ENCODE measurements at regions not wholly inside any gene's neighbourhood (a gene's known extent, or its start where the extent isn't known, plus 50 kb on each side); places are given as distances from the start of the nearest gene placed in this dataset.
A peak's percentile ranks its signal among the peaks of the same experiment; 100 is the strongest.
"Not testable (repeated sequence)": the region's sequence is repeated elsewhere in the genome, so short reads cannot be mapped to it uniquely, and the experiment has no call there.

DNA sequence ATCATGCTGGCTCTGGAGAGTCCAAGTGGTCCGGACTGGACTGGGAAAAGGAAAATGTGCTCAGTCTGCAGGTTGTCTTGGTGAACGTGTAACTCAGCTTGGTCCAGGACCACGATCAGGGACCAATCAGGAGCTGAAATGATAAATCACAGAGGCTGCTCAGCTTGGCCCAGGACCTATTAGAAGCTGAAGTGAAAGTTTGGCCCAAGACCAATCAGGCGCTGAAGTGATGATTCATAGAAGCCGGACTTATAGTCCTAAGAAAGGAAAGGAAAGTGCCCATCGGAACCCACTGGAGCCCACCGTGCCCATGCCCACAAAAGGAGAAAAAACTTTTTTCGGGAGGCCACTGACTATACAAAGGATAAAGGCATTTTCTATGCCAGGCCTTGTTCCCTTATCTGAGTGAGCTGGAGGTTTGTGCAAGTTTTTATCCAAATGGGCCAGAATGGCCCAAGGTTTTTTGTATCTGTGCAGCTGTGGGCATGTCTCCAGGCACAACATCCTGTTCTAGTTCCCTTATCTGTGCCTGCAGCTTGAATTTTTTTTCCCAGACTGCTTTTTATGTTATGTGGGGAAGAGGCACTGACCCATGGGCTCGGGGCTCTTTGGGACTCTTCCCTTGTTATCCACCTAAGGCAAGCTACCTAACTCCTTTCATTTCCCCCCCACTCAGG, 194.4 kb downstream of the FAM133A start:
- no peaks in the 10 kb centered on the region for H3K4me1 ChIP-seq (ENCODE audit: control insufficient read depth in 2 of 2, insufficient read depth in 2 of 2, low read length in 2 of 2)
- H3K4me3 Mint-ChIP-seq: no peak overlapping the region
- ChIA-PET POLR2A (no interaction called here), CTCF (no interaction called here)
- H3K9me3 ChIP-seq (ENCODE audit: control insufficient read depth in 2 of 3, low read length in 3 of 3): no peaks in the 10 kb centered on the region
- H3K36me3 ChIP-seq (ENCODE audit: control insufficient read depth in 2 of 3, insufficient read depth in 3 of 3, low read length in 3 of 3): no peaks in the 10 kb centered on the region
- no peaks in the 10 kb centered on the region for H3K36me3 Mint-ChIP-seq
- intact Hi-C loops (cut with micrococcal nuclease): no loop called here
- H3K27me3 ChIP-seq (ENCODE audit: control insufficient read depth in 2 of 2, insufficient read depth in 2 of 2, low read length in 2 of 2): no peaks in the 10 kb centered on the region
- no peak for DNase-seq
- no peak overlapping the region for H3K27ac Mint-ChIP-seq
- H3K4me3 ChIP-seq (ENCODE audit: low read length): no peak overlapping the region
- H3K27ac ChIP-seq (ENCODE audit: low read depth, low read length): no peak overlapping the region
- H3K4me1 Mint-ChIP-seq: no peaks in the 10 kb centered on the region
- no peak for ATAC-seq
- peaks cover 0 to 9% (median 0%) of the 10 kb centered on the region in 11 donors for H3K9me3 Mint-ChIP-seq
- H3K27me3 Mint-ChIP-seq: no peaks in the 10 kb centered on the region

GRCh38 chrX:93874554-93874953, 200.5 kb downstream of the FAM133A start:
- H3K4me3 Mint-ChIP-seq: no peak overlapping the region
- intact Hi-C loops (cut with micrococcal nuclease): no loop called here

DNA sequence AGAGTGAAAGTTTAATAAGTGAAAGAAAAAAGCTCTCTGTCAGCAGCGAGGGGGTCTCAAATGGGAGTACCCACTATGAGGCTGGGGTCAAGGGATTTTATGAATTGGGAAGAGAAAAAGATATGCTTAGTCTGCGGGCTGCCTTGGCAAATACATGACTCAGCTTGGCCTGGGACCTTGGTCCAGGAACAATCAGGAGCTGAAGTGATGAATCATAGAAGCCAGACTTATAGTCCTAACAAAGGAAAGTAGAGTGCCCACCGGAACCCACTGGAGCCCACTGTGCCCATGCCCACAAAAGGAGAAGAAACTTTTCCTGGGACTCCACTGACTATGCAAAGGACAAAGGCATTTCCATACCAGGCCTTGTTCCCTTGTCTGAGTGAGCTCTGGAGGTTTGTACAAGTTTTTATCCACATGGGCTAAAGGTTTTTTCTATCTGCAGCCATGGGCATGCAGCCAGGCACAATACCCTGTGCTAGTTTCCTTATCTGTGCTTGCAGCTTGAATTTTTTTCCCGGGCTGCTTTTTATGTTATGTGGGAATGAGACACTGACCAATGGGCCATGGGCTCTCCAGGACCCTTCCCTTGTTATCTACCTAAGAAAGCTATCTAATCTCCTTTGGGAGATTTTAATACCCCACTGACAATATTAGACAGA, 201.7 kb downstream of the FAM133A start:
- DNase-seq (no peak), ATAC-seq (no peak)
- intact Hi-C loops (cut with micrococcal nuclease): no loop called here
- no peak overlapping the region for H3K27ac ChIP-seq (ENCODE audit: low read depth, low read length)
- no peaks in the 10 kb centered on the region for H3K9me3 ChIP-seq (ENCODE audit: control insufficient read depth in 2 of 3, low read length in 3 of 3)
- H3K36me3 ChIP-seq (ENCODE audit: control insufficient read depth in 2 of 3, insufficient read depth in 3 of 3, low read length in 3 of 3): no peaks in the 10 kb centered on the region
- no peaks in the 10 kb centered on the region for H3K36me3 Mint-ChIP-seq
- ChIA-PET POLR2A (no interaction called here), CTCF (no interaction called here)
- H3K9me3 Mint-ChIP-seq: peaks cover 0 to 12% (median 5%) of the 10 kb centered on the region in 11 donors
- no peak overlapping the region for H3K4me3 ChIP-seq (ENCODE audit: low read length)
- no peaks in the 10 kb centered on the region for H3K27me3 ChIP-seq (ENCODE audit: control insufficient read depth in 2 of 2, insufficient read depth in 2 of 2, low read length in 2 of 2)
- H3K4me1 Mint-ChIP-seq: no peaks in the 10 kb centered on the region
- H3K27ac Mint-ChIP-seq: no peak overlapping the region
- H3K4me3 Mint-ChIP-seq: no peak overlapping the region
- no peaks in the 10 kb centered on the region for H3K4me1 ChIP-seq (ENCODE audit: control insufficient read depth in 2 of 2, insufficient read depth in 2 of 2, low read length in 2 of 2)
- no peaks in the 10 kb centered on the region for H3K27me3 Mint-ChIP-seq

More at GRCh38 chrX:93874554-93874953, 200.5 kb downstream of the FAM133A start:
- Histone ChIP-seq H3K27me3 (ENCODE audit: control insufficient read depth in 2 of 2, insufficient read depth in 2 of 2, low read length in 2 of 2) (no peaks in the 10 kb centered on the region), H3K4me1 (ENCODE audit: control insufficient read depth in 2 of 2, insufficient read depth in 2 of 2, low read length in 2 of 2) (no peaks in the 10 kb centered on the region), H3K4me3 (ENCODE audit: low read length) (no peak overlapping the region), H3K36me3 (ENCODE audit: control insufficient read depth in 2 of 3, insufficient read depth in 3 of 3, low read length in 3 of 3) (no peaks in the 10 kb centered on the region), H3K9me3 (ENCODE audit: control insufficient read depth in 2 of 3, low read length in 3 of 3) (no peaks in the 10 kb centered on the region), H3K27ac (ENCODE audit: low read depth, low read length) (no peak overlapping the region)
- ChIA-PET CTCF (no interaction called here), POLR2A (no interaction called here)
- Mint-ChIP-seq H3K36me3 (no peaks in the 10 kb centered on the region), H3K27ac (no peak overlapping the region), H3K27me3 (no peaks in the 10 kb centered on the region), H3K9me3 (peaks cover 0 to 12% (median 5%) of the 10 kb centered on the region in 11 donors), H3K4me1 (no peaks in the 10 kb centered on the region)
- peak in 1 of 9 donors; percentile 1 for DNase-seq
- no peak for ATAC-seq

DNA sequence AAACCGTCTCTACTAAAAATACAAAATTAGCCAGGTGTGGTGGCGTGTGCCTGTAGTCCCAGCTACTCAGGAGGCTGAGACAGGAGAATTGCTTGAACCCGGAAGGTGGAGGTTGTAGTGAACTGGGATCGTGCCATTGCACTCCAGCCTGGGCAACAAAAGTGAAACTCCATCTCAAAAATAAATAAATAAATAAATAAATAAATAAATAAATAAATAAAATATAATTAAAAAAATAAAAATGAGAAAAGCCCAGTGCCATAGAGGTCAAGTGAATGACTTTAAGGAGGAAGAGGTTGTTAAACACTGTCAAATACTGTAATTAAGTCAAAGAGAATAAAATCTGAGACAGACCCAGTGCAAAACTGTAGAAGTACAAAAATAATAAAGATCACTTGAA, 247.0 kb downstream of the FAM133A start:
- not testable (repeated sequence) for H3K36me3 Mint-ChIP-seq

DNA sequence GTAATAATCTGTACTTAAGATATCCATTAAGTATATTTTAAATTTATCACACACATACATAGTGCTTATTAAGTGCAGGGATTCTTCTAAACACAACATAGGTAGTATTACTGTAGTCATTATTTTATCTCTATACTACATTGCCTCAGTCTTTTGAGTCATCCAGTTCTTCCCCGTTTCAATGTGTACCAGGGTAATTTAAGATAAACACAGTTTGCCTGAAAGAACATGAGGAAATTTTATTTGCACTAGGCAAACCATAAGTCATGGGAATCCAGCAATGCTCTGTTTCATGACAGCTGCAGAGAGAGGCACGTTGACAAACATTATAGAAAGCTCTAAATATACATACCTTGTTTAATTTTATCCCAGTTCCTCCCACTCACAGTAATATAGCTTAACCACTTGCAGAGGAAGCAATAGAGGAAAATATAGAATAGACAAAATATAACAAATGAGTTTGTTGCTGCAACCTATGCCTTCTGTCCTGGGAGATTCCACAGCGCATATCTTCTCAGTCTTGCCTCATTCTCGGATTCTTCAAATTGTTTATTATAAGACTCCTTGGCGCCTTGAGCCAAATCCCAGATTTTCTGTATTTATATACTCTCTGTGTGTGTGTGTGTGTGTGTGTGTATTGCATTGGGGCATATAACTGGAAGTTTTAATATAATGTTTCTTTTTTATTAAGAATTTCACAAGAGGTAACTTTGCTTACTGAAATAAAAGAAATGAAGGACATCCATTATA, 258.6 kb downstream of the FAM133A start:
- H3K4me3 Mint-ChIP-seq: no peak overlapping the region
- H3K27ac Mint-ChIP-seq: no peak overlapping the region
- intact Hi-C loops (cut with micrococcal nuclease): no loop called here

More for the DNA sequence above, 247.0 kb downstream of the FAM133A start:
- intact Hi-C loops (cut with micrococcal nuclease); H3K9me3 Mint-ChIP-seq; H3K36me3 ChIP-seq (ENCODE audit: control insufficient read depth in 2 of 3, insufficient read depth in 3 of 3, low read length in 3 of 3); DNase-seq; H3K27ac Mint-ChIP-seq; H3K9me3 ChIP-seq (ENCODE audit: control insufficient read depth in 2 of 3, low read length in 3 of 3); H3K27me3 Mint-ChIP-seq; H3K4me1 Mint-ChIP-seq; H3K4me3 ChIP-seq (ENCODE audit: low read length); CTCF ChIA-PET; H3K27me3 ChIP-seq (ENCODE audit: control insufficient read depth in 2 of 2, insufficient read depth in 2 of 2, low read length in 2 of 2); H3K4me3 Mint-ChIP-seq; H3K4me1 ChIP-seq (ENCODE audit: control insufficient read depth in 2 of 2, insufficient read depth in 2 of 2, low read length in 2 of 2); H3K27ac ChIP-seq (ENCODE audit: low read depth, low read length); ATAC-seq; POLR2A ChIA-PET: not testable (repeated sequence)

GRCh38 chrX:93977641-93978040, 303.6 kb downstream of the FAM133A start:
- ChIA-PET CTCF (no interaction called here), POLR2A (no interaction called here)
- DNase-seq (no peak), ATAC-seq (no peak)
- Histone ChIP-seq H3K9me3 (ENCODE audit: control insufficient read depth in 2 of 3, low read length in 3 of 3) (no peaks in the 10 kb centered on the region), H3K27ac (ENCODE audit: low read depth, low read length) (no peak overlapping the region), H3K4me3 (ENCODE audit: low read length) (no peak overlapping the region), H3K36me3 (ENCODE audit: control insufficient read depth in 2 of 3, insufficient read depth in 3 of 3, low read length in 3 of 3) (no peaks in the 10 kb centered on the region), H3K4me1 (ENCODE audit: control insufficient read depth in 2 of 2, insufficient read depth in 2 of 2, low read length in 2 of 2) (no peaks in the 10 kb centered on the region), H3K27me3 (ENCODE audit: control insufficient read depth in 2 of 2, insufficient read depth in 2 of 2, low read length in 2 of 2) (no peaks in the 10 kb centered on the region)
- Mint-ChIP-seq H3K27me3 (no peaks in the 10 kb centered on the region), H3K4me3 (no peak overlapping the region), H3K9me3 (peaks cover 0 to 12% (median 2%) of the 10 kb centered on the region in 11 donors), H3K36me3 (no peaks in the 10 kb centered on the region), H3K4me1 (no peaks in the 10 kb centered on the region), H3K27ac (no peak overlapping the region)
- intact Hi-C loops (cut with micrococcal nuclease): no loop called here

More for the DNA sequence above, 258.6 kb downstream of the FAM133A start:
- ChIA-PET POLR2A (no interaction called here), CTCF (no interaction called here)
- Histone ChIP-seq H3K4me1 (ENCODE audit: control insufficient read depth in 2 of 2, insufficient read depth in 2 of 2, low read length in 2 of 2) (no peaks in the 10 kb centered on the region), H3K36me3 (ENCODE audit: control insufficient read depth in 2 of 3, insufficient read depth in 3 of 3, low read length in 3 of 3) (no peaks in the 10 kb centered on the region), H3K4me3 (ENCODE audit: low read length) (no peak overlapping the region), H3K27ac (ENCODE audit: low read depth, low read length) (no peak overlapping the region), H3K9me3 (ENCODE audit: control insufficient read depth in 2 of 3, low read length in 3 of 3) (no peaks in the 10 kb centered on the region), H3K27me3 (ENCODE audit: control insufficient read depth in 2 of 2, insufficient read depth in 2 of 2, low read length in 2 of 2) (no peaks in the 10 kb centered on the region)
- Mint-ChIP-seq H3K4me1 (no peaks in the 10 kb centered on the region), H3K27me3 (no peaks in the 10 kb centered on the region), H3K9me3 (peaks cover 0 to 5% (median 0%) of the 10 kb centered on the region in 11 donors), H3K36me3 (no peaks in the 10 kb centered on the region)
- no peak for DNase-seq
- no peak for ATAC-seq
